ENCODE measurements at regions not wholly inside any gene's neighbourhood (a gene's known extent, or its start where the extent isn't known, plus 50 kb on each side); places are given as distances from the start of the nearest gene placed in this dataset.
A peak's percentile ranks its signal among the peaks of the same experiment; 100 is the strongest.

- H3K4me3 ChIP-seq (replicated peaks in 1 of 3), result no peak overlapping the region
- no peaks in the 10 kb centered on the region for H3K9me3 ChIP-seq
- H3K4me1 ChIP-seq, result peaks cover 0 to 3% of the 10 kb centered on the region in 2 donors
- no peaks in the 10 kb centered on the region for H3K27me3 ChIP-seq
- 72 to 82% methylated on average over 3 of the region's 3 CpGs for WGBS, 2 donors
- H3K36me3 ChIP-seq, result no peaks in the 10 kb centered on the region
- peak in 1 of 2 donors; percentile 2 for DNase-seq
- no peak for TF ChIP-seq POLR2A (IDR thresholded peaks at IDR 0.05)
- TF ChIP-seq, protein P1, sequence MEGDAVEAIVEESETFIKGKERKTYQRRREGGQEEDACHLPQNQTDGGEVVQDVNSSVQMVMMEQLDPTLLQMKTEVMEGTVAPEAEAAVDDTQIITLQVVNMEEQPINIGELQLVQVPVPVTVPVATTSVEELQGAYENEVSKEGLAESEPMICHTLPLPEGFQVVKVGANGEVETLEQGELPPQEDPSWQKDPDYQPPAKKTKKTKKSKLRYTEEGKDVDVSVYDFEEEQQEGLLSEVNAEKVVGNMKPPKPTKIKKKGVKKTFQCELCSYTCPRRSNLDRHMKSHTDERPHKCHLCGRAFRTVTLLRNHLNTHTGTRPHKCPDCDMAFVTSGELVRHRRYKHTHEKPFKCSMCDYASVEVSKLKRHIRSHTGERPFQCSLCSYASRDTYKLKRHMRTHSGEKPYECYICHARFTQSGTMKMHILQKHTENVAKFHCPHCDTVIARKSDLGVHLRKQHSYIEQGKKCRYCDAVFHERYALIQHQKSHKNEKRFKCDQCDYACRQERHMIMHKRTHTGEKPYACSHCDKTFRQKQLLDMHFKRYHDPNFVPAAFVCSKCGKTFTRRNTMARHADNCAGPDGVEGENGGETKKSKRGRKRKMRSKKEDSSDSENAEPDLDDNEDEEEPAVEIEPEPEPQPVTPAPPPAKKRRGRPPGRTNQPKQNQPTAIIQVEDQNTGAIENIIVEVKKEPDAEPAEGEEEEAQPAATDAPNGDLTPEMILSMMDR (IDR thresholded peaks at IDR 0.05), result no peak
- no peak overlapping the region for H3K27ac ChIP-seq
- intact Hi-C loops (cut with DNase I), result no loop called here
Observed at GRCh38 chr6:159595173-159595572, 97.9 kb downstream of the SOD2 start.

GRCh38 chr6:159594750-159595117 lies 98.3 kb downstream of the SOD2 start:
- 62 to 63% methylated on average over 1 of the region's 1 CpG for WGBS, 2 donors
- Histone ChIP-seq H3K36me3 (no peaks in the 10 kb centered on the region), H3K4me1 (peaks cover 0 to 3% of the 10 kb centered on the region in 2 donors), H3K9me3 (no peaks in the 10 kb centered on the region), H3K4me3 (replicated peaks in 1 of 3) (no peak overlapping the region), H3K27me3 (no peaks in the 10 kb centered on the region), H3K27ac (no peak overlapping the region)
- TF ChIP-seq, protein P1 (IDR thresholded peaks at IDR 0.05), result no peak
- TF ChIP-seq POLR2A (IDR thresholded peaks at IDR 0.05), result no peak
- intact Hi-C loops (cut with DNase I), result no loop called here
- DNase-seq, result no peak

- H3K9me3 ChIP-seq, result no peaks in the 10 kb centered on the region
- H3K27me3 ChIP-seq, result no peaks in the 10 kb centered on the region
- WGBS, 2 donors, result 72 to 88% methylated on average over 7 of the region's 7 CpGs
- H3K4me1 ChIP-seq, result peaks cover 0 to 3% of the 10 kb centered on the region in 2 donors
- intact Hi-C loops (cut with DNase I), result no loop called here
- no peak overlapping the region for H3K4me3 ChIP-seq (replicated peaks in 1 of 3)
- H3K36me3 ChIP-seq, result no peaks in the 10 kb centered on the region
- TF ChIP-seq POLR2A (IDR thresholded peaks at IDR 0.05), result no peak
- TF ChIP-seq, protein P1 (IDR thresholded peaks at IDR 0.05), result no peak
- no peak for DNase-seq
- H3K27ac ChIP-seq, result no peak overlapping the region
Observed at GRCh38 chr6:159594106-159594749, 98.8 kb downstream of the SOD2 start.

GRCh38 chr6:159590835-159591234 lies 102.2 kb downstream of the SOD2 start:
- no peak overlapping the region for H3K4me3 ChIP-seq (replicated peaks in 1 of 3)

DNA sequence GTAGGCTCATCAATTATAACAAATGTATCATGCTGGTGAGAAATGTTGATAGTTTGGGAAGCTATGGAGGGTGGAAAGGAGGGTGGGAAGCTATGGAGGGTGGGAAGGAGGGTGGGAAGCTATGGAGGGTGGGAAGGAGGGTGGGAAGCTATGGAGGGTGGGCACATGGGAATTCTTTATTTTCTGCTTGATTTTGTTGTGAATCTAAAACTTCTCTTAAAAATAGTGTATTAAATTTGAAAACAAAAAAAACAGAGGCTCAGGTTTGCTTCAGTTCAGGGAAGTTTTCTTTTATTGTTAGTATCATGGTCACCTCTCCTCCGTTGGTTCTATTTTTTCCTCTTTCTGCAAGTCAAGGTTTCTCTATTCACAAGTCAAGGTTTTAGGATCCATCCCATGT lies 106.4 kb downstream of the SOD2 start:
- Histone ChIP-seq H3K27me3 (no peaks in the 10 kb centered on the region), H3K4me3 (replicated peaks in 1 of 3) (no peak overlapping the region), H3K4me1 (no peaks in the 10 kb centered on the region), H3K9me3 (no peaks in the 10 kb centered on the region), H3K27ac (no peak overlapping the region), H3K36me3 (no peaks in the 10 kb centered on the region)
- DNase-seq, result no peak
- 92% methylated on average over 1 of the region's 1 CpG for WGBS, 2 donors
- intact Hi-C loops (cut with DNase I), result no loop called here
- TF ChIP-seq, protein P1 (IDR thresholded peaks at IDR 0.05), result no peak
- TF ChIP-seq POLR2A (IDR thresholded peaks at IDR 0.05), result no peak

More at GRCh38 chr6:159590835-159591234, 102.2 kb downstream of the SOD2 start:
- H3K27me3 ChIP-seq, result no peaks in the 10 kb centered on the region
- peaks cover 0 to 3% of the 10 kb centered on the region in 2 donors for H3K4me1 ChIP-seq
- no peak overlapping the region for H3K27ac ChIP-seq
- intact Hi-C loops (cut with DNase I), result no loop called here
- H3K9me3 ChIP-seq, result no peaks in the 10 kb centered on the region
- TF ChIP-seq POLR2A (IDR thresholded peaks at IDR 0.05), result no peak
- TF ChIP-seq, protein P1 (IDR thresholded peaks at IDR 0.05), result no peak
- no peak for DNase-seq
- WGBS, 2 donors, result 85 to 92% methylated on average over 5 of the region's 5 CpGs
- no peaks in the 10 kb centered on the region for H3K36me3 ChIP-seq

Measured in thyroid gland (tissue), 4 donors.